ENCODE measurements at regions not wholly inside any gene's neighbourhood (a gene's known extent, or its start where the extent isn't known, plus 50 kb on each side); places are given as distances from the start of the nearest gene placed in this dataset.
"Not testable (repeated sequence)": the region's sequence is repeated elsewhere in the genome, so short reads cannot be mapped to it uniquely, and the experiment has no call there.

DNA sequence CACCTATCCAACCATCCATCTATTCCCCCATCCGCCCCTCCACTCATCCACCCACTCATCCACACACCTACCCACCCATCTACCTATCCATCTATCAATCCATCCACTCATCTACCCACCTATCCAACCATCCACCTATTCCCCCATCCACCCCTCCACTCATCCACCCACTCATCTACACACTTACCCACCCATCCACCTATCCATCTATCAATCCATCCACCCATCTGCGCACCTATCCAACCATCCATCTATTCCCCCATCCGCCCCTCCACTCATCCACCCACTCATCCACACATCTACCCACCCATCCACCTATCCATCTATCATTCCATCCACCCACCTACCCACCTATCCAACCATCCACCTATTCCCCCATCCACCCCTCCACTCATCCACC is 81.4 kb upstream of the PITRM1 start:
- not testable (repeated sequence) for H3K27ac ChIP-seq, H3K4me3 ChIP-seq

DNA sequence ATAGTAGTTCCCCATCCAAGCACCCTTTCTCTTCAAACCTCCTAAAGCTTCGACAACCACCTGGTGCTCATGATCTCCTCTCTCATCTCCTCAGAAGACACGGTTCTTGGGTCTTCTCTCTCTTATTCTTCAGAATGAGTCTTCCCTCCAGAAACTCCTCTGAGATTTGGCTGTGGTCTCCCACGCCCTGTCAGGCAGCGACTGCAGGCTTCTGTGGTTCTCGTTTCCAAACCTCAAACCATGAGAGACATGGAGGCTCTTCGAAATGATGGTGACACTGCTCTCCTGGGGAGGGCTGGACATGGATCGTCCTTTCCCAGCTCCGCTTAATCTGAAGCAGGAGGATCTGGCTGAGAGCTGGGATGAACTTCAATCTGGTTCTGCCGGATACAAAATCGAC is 78.6 kb upstream of the PITRM1 start:
- Histone ChIP-seq H3K4me3 (no peak overlapping the region), H3K27ac (no peak overlapping the region)

DNA sequence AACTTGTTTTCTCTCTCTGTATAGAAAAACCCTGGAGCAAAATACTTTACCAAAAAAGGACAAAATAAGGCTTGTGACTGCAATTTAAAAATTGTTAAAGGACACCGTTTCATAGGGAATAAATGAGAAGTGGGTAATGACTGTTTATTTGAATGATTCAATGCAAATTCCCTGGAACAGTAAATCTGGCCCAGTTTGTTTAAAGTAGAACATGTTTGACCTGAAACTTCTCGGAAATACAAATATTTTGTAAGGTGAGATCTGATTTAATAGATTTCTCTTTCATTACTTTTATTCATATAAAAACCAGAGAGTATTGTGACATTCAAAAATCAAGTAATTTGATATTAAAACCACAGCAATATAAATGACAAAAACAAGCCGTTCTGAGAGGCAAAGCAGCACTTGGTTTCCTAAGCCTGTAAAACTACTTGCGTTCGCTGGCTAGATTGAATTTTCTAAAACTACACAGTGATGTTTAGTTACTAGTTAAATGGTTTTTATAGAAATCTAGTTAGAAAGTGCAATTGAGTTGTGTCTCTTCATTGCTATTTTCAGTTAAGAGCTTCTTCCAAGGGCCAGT is 76.8 kb upstream of the PITRM1 start:
- Histone ChIP-seq H3K4me3 (no peak overlapping the region), H3K27ac (peak overlapping the region in 10 of 21 experiments; percentile 3 to 78 (median 32))

DNA sequence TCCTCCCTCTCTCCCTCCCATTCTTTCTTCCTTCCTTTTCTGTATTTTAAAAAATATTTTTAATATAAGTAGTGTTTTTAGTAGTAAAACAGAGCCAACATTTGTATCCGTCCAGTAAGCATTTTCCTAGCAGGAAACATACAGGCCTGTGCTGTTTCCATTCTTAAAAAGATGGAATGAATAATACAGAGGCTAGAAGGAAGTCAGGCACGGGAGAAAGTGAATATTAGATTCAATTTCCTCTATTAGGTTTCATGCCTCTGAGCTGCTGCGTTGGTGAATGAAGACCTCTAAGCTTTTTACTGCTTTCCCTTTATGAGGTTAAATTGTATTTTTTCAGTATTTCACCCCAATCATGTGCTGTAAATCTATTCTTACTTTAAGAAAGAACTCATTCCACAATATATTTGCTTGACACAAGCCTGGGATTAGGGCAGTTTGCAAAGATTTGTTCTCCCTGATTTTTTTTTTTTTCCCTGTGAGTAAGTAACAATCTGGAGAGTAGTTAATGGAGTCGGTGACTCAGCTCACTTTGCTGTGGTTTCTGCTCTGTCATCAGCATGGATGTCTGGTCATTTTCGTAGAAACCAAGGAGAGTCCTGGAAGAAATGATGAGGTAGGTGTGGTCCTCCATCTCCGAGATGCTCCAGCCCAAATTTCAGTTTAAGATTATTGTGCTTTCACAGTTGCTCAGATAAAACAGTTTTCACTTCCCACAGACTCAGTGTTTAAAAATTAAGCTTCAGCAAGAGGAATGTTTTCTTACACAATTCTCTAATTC is 76.1 kb upstream of the PITRM1 start:
- H3K27ac ChIP-seq = peak overlapping the region in 12 of 21 experiments; percentile 3 to 78 (median 44)

DNA sequence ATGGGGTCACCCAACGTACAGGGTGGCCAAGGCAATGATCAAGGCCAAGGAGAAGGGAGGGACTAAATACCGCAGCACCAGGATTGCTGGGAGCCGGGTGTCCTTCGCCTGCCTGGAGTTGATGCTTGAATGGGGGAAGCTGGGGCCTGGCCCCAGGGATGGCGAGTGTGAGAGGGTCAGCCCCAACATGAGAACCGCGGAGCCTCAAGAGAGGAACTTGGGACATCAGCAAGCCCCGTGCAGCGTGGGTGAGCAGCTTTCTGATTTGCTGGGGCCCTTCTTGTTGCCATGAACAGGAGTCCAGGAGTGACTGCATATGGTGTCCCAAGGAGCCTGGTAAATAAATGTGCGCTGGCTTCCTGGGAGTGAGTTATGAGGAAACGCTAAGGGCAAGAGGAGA is 72.8 kb upstream of the PITRM1 start:
- H3K27ac ChIP-seq = no peak overlapping the region
- H3K4me3 ChIP-seq = no peak overlapping the region

More for the DNA sequence above, 76.1 kb upstream of the PITRM1 start:
- H3K4me3 ChIP-seq = no peak overlapping the region

DNA sequence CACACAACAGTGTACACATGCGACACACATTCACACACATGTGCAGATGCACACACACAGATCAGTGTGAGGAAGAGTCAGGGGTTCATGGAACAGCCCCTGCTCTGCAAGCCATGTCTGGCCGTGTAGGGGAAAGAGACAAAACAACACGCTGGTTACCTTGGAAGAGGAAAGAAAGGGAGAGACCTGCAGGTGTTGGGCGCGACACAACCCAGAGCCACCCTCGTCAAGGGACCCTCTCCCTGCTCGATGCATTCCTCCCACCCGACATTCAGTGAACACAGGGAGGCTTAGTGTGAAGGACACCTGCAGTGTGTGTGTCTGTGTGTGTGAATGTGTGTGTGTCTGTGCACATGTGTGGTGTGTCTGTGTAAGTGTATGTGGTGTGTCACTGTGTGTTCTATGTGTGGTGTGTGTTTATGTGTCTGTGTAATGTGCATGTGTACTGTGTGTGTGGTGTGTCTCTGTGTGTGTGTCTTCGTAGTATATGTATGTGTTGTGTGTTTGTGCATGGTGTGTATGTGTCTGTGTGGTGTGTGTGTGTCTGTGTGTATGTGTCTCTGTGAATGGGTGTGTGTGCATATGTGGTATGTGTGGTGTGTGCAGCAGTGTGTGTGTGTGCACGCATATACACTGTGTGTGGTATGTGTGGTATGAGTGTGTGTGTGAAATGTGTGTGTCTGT is 69.5 kb upstream of the PITRM1 start:
- H3K27ac ChIP-seq = no peak overlapping the region
- H3K4me3 ChIP-seq = no peak overlapping the region

DNA sequence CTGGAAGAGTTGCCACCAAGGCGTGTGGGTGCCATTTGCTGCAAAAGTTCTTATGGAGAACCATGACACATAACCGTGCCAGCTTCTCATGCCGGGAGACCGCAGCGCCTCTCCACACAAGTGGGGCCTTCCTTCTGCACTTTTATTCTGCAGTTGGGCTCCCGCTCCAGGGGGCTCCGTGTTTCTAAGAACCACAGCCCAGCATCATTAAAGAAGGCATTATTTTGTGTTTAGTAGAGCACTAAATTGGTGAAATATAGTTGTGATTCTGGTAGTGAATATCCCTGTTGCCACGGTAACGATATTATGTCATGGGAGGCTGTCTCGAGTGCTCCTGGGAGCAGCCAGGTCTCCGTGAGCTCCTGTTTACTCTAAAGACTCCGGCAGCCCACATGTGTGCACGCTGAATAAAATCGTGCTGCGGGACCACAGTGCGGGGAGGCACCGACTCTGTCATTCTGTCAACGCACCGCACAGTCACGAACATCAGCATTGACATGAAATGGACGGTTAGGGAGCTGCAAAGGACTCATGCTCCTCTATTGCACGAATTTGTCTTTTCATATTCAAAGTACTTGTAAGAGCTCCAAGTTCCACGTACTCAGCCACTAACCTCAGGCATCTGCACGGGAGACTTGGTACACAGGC is 68.8 kb upstream of the PITRM1 start:
- H3K27ac ChIP-seq = no peak overlapping the region
- H3K4me3 ChIP-seq = no peak overlapping the region

DNA sequence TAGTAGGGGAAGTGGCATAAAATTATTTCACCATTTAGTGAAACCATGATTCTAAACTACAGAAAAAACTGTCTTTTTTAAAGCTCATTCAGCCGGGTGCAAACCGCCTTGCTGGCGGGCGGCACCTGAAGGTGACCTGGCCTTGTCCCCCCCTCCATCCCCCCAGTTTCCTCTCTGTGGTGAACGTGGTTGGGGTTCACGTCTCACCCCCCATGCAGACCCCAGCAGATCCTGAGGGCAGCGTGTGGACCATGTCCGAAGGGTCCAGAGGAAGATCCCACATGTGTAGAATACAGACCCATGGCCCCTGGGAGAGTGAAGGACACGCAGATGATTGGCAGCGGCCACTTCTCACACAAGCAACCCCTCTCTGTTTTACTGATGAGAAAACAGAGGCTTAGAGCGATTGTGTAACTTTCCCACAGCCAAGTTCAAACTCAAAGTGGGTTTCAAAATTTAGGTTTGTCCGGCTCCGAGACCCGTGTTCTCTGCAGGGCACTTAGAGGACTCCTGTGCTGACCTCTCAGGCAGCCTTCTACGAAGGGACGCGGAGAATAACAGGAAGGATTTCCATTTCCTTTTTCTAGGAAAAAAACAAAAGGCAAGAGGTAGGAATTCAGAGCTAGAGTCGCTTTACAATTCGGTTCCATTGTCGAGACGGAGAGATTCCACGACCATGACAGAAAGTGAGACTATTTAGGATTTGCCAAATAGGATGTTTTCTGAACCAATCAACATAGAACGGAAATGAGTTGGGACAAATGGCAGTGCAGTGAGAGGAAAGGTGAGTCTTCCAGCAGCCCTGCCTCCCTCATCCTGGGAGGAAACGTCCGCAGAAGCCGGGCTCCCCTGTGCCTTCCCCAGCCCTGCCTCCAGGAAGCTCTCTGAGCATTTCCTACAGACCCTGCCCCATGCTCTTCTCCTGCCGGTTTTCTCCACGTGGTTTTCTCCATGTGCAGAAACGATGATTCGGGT is 67.6 kb upstream of the PITRM1 start:
- Histone ChIP-seq H3K27ac (peak overlapping the region in 8 of 21 experiments; percentile 5 to 81 (median 44)), H3K4me3 (peak overlapping the region in 1 of 7 experiments; percentile 1)

DNA sequence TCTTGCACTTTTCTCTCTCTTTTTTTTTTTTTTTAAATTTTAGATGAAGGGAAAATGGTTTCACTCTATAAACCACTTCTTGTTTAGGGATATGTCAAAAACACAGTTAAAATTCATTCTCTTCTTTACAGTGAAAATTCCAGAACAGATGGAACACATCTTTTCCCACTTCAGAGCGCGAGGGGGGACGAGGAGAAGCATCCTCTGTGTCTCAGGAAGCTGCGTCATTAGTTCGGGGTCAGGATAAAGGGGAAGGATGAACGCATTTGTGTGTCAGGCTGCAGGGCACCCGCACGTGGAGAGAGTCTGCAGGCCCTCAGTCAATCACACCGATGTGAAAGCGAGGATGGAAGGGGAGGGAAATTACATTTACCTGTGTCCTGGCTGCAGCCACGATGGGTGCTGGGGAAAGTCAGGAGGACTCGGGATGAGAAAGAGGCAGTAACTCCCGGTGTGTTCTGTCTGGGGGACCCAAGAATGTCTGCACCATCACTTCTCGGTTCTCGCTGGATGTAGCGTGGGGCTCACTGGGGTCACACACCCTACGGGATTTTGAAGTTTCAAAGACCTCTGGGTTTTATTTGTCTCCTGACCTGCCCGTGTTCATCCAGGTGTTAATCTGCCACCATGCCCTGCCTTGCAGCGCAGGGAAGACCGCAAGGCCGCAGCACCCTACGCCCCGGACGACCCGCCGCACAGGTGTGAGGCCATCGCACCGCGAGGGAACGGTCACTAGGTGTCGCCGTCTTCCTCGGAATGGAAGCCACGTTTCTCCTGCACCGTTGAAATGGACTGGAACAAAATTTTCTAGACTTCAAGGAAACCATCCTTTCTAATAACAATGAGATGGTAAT is 66.7 kb upstream of the PITRM1 start:
- Histone ChIP-seq H3K4me3 (no peak overlapping the region), H3K27ac (peak overlapping the region in 2 of 21 experiments; percentile 10 to 78)

DNA sequence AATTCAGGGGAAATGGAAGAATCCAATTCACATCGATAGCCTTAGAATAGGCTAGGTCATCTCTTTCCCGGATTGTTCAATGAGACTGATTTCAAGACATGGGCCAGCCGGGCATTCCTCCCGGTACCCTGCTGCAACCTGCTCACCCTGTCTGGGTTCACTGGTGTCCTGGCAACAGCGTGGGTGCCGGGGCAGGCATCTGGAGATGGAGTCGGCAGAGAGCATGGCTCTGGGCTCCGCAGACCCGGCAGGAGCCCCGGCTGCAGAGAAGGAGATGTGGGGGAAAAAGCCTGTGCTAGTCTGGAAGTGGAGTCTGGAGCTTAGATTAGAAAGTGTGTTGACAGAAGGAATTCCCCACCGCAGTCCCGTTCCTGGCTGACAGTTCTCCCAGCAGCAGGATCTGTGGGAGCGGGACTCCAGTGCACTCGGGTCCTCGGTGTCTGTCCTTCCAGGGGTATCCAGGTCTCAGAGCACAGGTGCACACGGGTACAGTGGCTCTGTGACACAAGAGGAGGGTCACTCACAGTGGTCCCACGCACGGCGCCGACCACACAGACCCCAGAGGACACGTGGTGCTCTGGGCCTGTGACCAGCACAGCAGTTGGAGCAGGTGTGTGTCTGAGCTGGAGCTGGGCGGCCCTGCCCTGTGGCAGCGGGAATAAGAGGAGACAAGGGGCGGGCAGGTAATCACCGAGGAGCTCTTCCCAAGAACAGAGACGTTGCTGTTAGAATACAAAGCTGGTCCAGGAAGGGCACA is 65.7 kb upstream of the PITRM1 start:
- H3K4me3 ChIP-seq = no peak overlapping the region

DNA sequence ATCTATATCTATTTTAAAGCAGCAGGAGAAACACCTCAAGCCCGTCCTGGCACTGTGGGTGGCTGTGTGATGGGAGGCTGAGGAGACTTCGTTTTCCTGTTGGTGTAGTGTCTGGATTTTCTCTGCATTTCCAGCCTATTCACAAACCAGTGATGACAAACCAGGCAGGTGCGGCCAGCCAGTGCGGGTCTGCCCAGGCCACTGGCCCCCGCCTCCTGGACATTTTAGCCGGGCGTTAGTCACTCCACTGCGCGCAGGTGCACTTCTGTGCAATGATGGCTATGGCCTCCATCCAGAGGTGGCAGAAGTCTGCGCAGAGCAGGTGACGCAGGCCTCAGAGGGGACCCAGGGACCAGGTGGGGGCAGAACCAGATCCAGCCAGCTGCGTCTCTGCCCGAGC is 64.9 kb upstream of the PITRM1 start:
- Histone ChIP-seq H3K27ac (no peak overlapping the region), H3K4me3 (no peak overlapping the region)

More for the DNA sequence above, 65.7 kb upstream of the PITRM1 start:
- H3K27ac ChIP-seq = peak overlapping the region in 1 of 21 experiments; percentile 10

DNA sequence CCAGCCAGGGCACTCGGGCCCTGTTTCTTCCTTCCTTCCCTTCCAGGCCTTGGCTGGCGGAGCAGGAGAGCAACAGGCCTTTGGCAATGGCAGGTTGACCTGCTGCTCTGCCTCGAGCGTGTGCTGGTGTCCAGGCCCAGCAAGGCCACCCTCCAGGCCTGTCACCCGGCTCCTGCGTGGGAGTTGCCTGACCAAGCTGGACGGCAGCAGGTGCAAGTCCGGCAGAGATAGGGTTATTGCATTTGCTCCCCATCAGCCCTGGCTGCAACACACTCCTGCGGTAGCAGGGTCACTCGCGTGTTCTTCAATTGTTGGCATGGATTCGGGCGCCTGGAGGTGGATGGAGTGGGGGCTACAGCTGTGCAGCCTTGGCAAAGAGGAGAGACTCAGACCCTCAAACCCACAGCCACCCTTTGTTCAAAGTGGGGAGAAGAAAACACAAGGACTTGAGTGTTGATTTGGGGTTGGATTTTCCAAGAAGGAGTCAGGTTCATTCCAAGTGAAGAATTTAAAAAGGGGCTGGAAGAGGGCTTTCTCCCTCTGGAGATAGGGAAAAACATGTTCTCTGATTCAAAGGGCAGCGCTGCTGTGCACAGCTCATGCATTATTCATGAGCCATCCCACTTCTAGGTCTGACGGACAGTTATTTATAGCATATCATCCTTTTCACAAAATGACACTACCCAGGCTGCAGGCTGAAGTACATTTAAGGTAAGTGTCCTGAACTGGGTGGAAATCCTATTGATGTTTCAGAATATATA is 64.2 kb upstream of the PITRM1 start:
- Histone ChIP-seq H3K4me3 (no peak overlapping the region), H3K27ac (no peak overlapping the region)

DNA sequence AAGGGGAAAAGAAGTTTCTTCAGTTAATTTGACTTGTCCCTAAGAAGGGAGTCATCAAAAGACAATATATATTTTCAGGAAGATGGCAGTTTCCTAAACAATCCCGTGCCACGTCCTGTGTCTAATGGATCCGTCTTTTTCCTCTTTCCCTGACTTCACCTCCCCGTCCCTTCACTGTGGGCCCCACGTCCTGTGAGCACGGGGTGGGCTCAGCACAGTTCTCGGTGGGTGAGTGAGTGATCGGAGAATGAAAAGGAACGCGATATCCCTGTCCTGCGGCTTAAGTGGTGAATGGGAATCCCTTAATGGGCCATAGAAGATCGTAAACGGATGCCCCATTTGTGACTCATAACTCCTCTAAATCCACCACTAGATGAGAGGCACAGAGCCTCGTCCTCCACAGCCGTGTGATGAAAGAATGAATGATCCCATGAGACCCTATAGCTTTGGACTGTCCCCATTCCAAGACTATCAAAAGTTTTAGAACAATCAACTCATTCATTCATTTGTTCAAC is 63.5 kb upstream of the PITRM1 start:
- Histone ChIP-seq H3K27ac (no peak overlapping the region), H3K4me3 (no peak overlapping the region)

DNA sequence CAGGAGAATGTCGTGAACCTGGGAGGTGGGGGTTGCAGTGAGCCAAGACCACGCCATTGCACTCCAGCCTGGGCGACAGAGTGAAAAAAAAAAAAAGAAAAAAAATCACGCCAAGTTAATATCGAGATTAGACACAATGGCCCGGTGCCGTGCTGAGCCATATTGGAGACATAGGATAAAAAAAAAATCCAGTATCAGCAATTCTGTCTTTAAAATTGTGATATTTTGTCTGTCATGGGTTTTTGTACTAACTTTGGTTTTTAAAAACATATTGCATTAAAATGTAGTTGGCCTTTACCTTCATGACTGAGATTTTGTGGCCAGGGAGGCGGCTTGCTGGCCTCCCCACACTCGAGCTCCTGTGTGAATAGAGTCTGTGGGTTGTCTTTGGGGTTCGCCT is 62.8 kb upstream of the PITRM1 start:
- no peak overlapping the region for H3K4me3 ChIP-seq
- no peak overlapping the region for H3K27ac ChIP-seq

DNA sequence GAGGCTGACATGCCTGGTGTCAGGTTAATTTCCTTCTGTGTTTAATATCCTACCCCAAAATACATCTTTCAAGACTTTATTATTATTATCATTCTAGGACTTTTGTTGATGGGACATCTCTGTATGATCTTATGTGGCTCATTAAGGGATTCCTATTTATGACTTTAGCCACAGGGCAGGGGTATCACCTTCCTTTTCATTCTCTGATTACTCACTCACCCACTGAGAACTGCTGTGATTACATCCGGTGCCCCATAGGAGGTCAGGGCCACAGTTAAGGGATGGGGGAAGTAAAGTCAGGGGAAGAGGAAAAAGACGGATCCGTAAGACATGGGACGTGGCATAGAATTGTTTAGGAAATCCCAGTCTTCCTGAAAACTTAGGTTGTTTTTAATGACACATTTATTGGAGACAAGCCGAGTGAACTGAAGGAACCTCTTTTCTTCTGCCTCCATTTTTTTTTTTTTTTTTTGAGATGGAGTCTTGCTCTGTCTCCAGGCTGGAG is 61.0 kb upstream of the PITRM1 start:
- no peak overlapping the region for H3K27ac ChIP-seq
- no peak overlapping the region for H3K4me3 ChIP-seq

DNA sequence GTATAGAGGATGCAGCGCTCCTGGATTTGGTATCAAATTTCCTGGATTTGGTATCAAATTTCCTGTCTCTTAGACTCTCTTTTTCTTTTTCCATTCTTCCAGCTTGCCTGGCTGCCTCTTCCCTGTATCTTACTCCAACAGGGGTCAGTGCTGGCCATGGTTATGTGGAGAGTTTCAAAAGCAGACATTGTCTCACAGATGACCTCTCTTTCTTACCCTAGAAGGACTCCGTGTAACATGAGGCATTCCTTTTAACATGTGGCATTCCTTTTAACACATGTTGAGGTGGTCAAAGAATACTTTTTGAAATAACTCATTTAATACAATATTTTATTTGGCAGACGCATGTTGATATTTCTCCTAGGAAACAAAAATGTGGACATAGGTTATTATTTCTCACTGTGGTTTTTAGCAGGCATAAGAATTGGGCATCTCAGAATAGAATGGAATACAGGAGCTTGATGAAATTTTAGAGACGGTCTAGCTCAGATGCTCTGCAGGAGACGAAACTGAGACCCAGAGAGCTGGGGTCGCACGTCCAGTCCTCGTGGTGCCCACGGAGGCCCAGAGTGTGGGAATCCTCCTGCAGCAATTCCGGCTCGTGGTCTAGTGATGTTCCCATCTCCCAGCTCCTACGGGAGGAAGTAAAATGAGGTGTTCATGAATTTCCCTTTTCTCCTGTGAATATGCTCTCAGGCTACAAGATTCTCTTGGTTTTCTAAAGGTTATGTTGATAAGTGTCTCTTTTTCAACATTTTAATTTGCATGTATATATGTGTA is 59.6 kb upstream of the PITRM1 start:
- H3K4me3 ChIP-seq = no peak overlapping the region
- H3K27ac ChIP-seq = peak overlapping the region in 4 of 21 experiments; percentile 49 to 54 (median 50)

Data from skin epidermis (tissue), 12 donors.